SU-DHL-6 (cell line): ENCODE measurements at regions not wholly inside any gene's neighbourhood (a gene's known extent, or its start where the extent isn't known, plus 50 kb on each side); places are given as distances from the start of the nearest gene placed in this dataset.

ENCODE experiments used
- CTCF ChIP-seq: fragments of 200-600 bp; sonication (generic); IDR thresholded peaks from one replicate; pipeline ENCODE4 v1.5.1; 2017; ENCODE audit warnings: antibody characterized with exemption, mild to moderate bottlenecking, low read length, moderate library complexity; ENCODE audit not compliant: insufficient read depth, poor library complexity, severe bottlenecking
- EZH2phosphoT487 ChIP-seq: fragments of 200-600 bp; sonication (generic), shearing (Covaris generic); conservative IDR thresholded peaks from 2 replicates; pipeline ENCODE4 v1.6.1; 2018; ENCODE audit warnings: mild to moderate bottlenecking, antibody characterized with exemption, low read length, moderate library complexity, mixed read lengths

- TF ChIP-seq CTCF (no peak), EZH2phosphoT487 (no peak)
Measured at GRCh38 chr3:135800071-135800549, 165.4 kb upstream of the PPP2R3A start.
